Ishikawa (cell line): ENCODE measurements at regions not wholly inside any gene's neighbourhood (a gene's known extent, or its start where the extent isn't known, plus 50 kb on each side); places are given as distances from the start of the nearest gene placed in this dataset.

Experiments used
- CEBPB ChIP-seq: IDR thresholded peaks from 2 replicates; pipeline ENCODE4 v1.6.1; 2012
- CREB1 ChIP-seq: IDR thresholded peaks from 2 replicates; pipeline ENCODE4 v1.6.1; 2012; ENCODE audit warnings: low read depth
- EGR1 ChIP-seq: IDR thresholded peaks from 2 replicates; pipeline ENCODE4 v1.6.1; 2012
- EP300 ChIP-seq: IDR thresholded peaks from 2 replicates; pipeline ENCODE4 v1.6.1; 2012; ENCODE audit warnings: borderline replicate concordance
- FOXM1 ChIP-seq: IDR thresholded peaks from 2 replicates; pipeline ENCODE4 v1.6.1; 2012; ENCODE audit warnings: low read depth, borderline replicate concordance
- MAX ChIP-seq: IDR thresholded peaks from 2 replicates; pipeline ENCODE4 v1.6.1; 2012
- NFIC ChIP-seq: IDR thresholded peaks from 2 replicates; pipeline ENCODE4 v1.6.1; 2012
- RAD21 ChIP-seq: IDR thresholded peaks from 2 replicates; pipeline ENCODE4 v1.6.1; 2012; ENCODE audit warnings: low read depth
- REST ChIP-seq: IDR thresholded peaks from 2 replicates; pipeline ENCODE4 v1.6.1; 2012; ENCODE audit warnings: low read depth, mild to moderate bottlenecking
- TAF1 ChIP-seq: IDR thresholded peaks from 2 replicates; pipeline ENCODE4 v1.6.1; 2012; ENCODE audit warnings: low read depth, mild to moderate bottlenecking
- TCF12 ChIP-seq: IDR thresholded peaks from 2 replicates; pipeline ENCODE4 v1.6.1; 2012; ENCODE audit warnings: low read depth
- TEAD4 ChIP-seq: IDR thresholded peaks from 2 replicates; pipeline ENCODE4 v1.6.1; 2012
- YY1 ChIP-seq: IDR thresholded peaks from 2 replicates; pipeline ENCODE4 v1.6.1; 2012; ENCODE audit warnings: low read depth
- ZBTB7A ChIP-seq: IDR thresholded peaks from 2 replicates; pipeline ENCODE4 v1.6.1; 2012; ENCODE audit warnings: low read depth
- TF ChIP-seq, protein P1 (sequence below): IDR thresholded peaks from 2 replicates; pipeline ENCODE4 v1.6.1; 2012

DNA sequence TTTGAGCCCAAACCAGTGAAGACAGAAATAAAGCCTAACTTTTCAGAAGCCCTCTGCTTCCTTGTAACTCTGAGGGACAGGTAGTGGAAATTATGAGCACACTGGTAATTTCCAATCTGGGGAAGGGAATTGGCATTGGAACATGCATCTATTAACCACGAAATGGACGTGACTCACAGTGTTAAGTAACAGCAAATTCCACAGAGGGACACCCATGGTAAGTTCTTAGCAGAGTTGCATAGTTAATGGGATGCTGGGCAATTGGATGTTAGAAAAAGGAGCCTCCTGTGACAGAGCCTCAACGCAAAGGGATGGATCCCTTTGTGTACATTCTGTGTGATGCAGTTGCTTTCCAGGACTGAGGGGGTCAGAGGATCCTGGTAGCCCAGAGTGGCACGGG is 168.6 kb downstream of the SEMA6D start:
- TF ChIP-seq TEAD4 (no peak), EGR1 (no peak), CEBPB (no peak), NFIC (no peak)

GRCh38 chr15:47887241-47887800 is 170.0 kb downstream of the SEMA6D start:
- TF ChIP-seq TCF12 = no peak
- no peak for TF ChIP-seq MAX
- no peak for TF ChIP-seq CREB1
- TF ChIP-seq YY1 = no peak
- TF ChIP-seq EGR1 = no peak
- TF ChIP-seq REST = no peak
- TF ChIP-seq, protein P1, sequence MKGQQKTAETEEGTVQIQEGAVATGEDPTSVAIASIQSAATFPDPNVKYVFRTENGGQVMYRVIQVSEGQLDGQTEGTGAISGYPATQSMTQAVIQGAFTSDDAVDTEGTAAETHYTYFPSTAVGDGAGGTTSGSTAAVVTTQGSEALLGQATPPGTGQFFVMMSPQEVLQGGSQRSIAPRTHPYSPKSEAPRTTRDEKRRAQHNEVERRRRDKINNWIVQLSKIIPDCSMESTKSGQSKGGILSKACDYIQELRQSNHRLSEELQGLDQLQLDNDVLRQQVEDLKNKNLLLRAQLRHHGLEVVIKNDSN = no peak
- no peak for TF ChIP-seq EP300
- TF ChIP-seq ZBTB7A = no peak
- TF ChIP-seq TEAD4 = no peak
- TF ChIP-seq RAD21 = no peak
- TF ChIP-seq NFIC = no peak
- TF ChIP-seq FOXM1 = no peak
- TF ChIP-seq TAF1 = no peak
- no peak for TF ChIP-seq CEBPB

GRCh38 chr15:47888385-47889100 is 171.2 kb downstream of the SEMA6D start:
- TF ChIP-seq FOXM1 = no peak
- no peak for TF ChIP-seq RAD21
- no peak for TF ChIP-seq CREB1
- TF ChIP-seq REST = no peak
- TF ChIP-seq YY1 = no peak
- no peak for TF ChIP-seq ZBTB7A
- TF ChIP-seq, protein P1 = no peak
- no peak for TF ChIP-seq TCF12
- TF ChIP-seq EP300 = no peak
- no peak for TF ChIP-seq CEBPB
- TF ChIP-seq MAX = no peak
- TF ChIP-seq TEAD4 = no peak
- no peak for TF ChIP-seq TAF1
- TF ChIP-seq NFIC = no peak

DNA sequence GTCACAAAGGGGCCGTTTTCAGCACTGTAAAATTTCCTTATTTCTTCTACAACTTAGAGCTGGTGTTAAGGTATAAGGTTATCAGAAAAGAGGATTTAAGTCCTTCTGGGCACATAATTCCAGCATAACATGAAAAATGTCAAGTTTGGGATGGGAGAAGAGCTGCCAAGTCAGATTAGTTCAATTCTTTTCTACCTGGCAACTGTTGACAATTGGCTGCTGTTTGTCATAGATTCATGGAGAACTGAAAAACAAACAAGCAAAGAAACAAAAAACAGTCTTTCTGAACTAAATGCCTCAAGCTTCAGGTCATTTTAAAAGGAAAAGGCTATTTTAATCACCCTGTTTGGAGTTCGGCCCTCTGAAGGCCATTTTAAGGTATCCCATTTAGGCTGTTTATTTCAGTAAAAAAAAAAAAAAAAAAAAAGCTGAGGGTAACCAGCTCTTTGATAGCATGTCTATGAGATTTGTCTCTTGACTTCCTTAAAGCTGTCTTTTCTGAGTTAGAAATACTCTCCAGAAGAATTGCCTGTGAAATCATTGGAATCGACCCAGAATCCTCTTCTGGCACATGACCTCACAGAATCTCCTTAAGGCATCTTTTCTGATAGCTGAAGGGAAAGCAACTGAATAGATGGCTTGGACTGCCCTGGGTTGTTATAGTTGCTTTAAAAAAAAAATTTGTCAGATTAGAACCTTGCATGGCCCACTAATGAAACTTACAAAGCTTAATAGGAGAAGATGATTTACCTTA is 173.3 kb downstream of the SEMA6D start:
- no peak for TF ChIP-seq EP300
- TF ChIP-seq TCF12 = no peak
- no peak for TF ChIP-seq TAF1
- TF ChIP-seq REST = no peak
- TF ChIP-seq MAX = no peak
- TF ChIP-seq ZBTB7A = no peak
- TF ChIP-seq CREB1 = no peak
- no peak for TF ChIP-seq TEAD4
